SU-DHL-6 (cell line): ENCODE measurements at regions not wholly inside any gene's neighbourhood (a gene's known extent, or its start where the extent isn't known, plus 50 kb on each side); places are given as distances from the start of the nearest gene placed in this dataset.

Source experiments
- EZH2phosphoT487 ChIP-seq: fragments of 200-600 bp; sonication (generic), shearing (Covaris generic); conservative IDR thresholded peaks from 2 replicates; pipeline ENCODE4 v1.6.1; 2018; ENCODE audit warnings: mild to moderate bottlenecking, antibody characterized with exemption, low read length, moderate library complexity, mixed read lengths
- TF ChIP-seq, protein P1 (sequence below): fragments of 200-600 bp; sonication (generic); IDR thresholded peaks from one replicate; pipeline ENCODE4 v1.5.1; 2017; ENCODE audit warnings: antibody characterized with exemption, mild to moderate bottlenecking, low read length, moderate library complexity; ENCODE audit not compliant: insufficient read depth, poor library complexity, severe bottlenecking

DNA sequence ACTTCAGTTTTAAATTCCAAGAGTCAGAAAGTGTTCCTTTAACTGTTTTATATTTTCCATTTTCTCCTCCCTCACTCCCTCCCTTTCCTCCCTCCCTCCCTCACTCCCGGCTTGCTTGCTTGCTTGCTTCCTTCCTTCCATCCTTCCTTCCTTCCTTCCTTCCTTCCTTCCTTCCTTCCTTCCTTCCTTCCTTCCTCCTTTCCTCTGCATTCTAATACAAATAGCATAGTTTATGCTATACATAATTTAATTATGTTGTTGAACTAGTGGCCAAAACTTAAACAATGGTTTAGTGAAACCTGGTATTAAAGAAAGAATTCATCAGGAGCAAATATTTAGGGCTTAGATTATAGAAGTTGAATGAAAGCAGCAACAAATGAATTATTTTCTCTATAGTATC, 188.5 kb upstream of the OLFM3 start:
- TF ChIP-seq, protein P1, sequence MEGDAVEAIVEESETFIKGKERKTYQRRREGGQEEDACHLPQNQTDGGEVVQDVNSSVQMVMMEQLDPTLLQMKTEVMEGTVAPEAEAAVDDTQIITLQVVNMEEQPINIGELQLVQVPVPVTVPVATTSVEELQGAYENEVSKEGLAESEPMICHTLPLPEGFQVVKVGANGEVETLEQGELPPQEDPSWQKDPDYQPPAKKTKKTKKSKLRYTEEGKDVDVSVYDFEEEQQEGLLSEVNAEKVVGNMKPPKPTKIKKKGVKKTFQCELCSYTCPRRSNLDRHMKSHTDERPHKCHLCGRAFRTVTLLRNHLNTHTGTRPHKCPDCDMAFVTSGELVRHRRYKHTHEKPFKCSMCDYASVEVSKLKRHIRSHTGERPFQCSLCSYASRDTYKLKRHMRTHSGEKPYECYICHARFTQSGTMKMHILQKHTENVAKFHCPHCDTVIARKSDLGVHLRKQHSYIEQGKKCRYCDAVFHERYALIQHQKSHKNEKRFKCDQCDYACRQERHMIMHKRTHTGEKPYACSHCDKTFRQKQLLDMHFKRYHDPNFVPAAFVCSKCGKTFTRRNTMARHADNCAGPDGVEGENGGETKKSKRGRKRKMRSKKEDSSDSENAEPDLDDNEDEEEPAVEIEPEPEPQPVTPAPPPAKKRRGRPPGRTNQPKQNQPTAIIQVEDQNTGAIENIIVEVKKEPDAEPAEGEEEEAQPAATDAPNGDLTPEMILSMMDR: no peak
- TF ChIP-seq EZH2phosphoT487: no peak
